ENCODE measurements at regions not wholly inside any gene's neighbourhood (a gene's known extent, or its start where the extent isn't known, plus 50 kb on each side); places are given as distances from the start of the nearest gene placed in this dataset.
"Not testable (repeated sequence)": the region's sequence is repeated elsewhere in the genome, so short reads cannot be mapped to it uniquely, and the experiment has no call there.

GRCh38 chr7:49030221-49030620 is 105.9 kb downstream of the CDC14C start (continued):
- TF ChIP-seq ZNF462 (CRISPR knock-in tag; IDR thresholded peaks at IDR 0.05), result no peak
- TF ChIP-seq EZH2 (IDR thresholded peaks at IDR 0.05; ENCODE audit: low read depth, unreplicated experiment), result no peak
- TF ChIP-seq ETS1 (IDR thresholded peaks at IDR 0.05), result no peak

- H3K36me3 ChIP-seq (ENCODE audit: insufficient read depth); H3K27ac Mint-ChIP-seq; H3K4me3 Mint-ChIP-seq; H3K79me2 ChIP-seq (replicated peaks; ENCODE audit: insufficient read depth); H3K36me3 Mint-ChIP-seq (ENCODE audit: low read depth); H4K20me1 ChIP-seq (replicated peaks; ENCODE audit: insufficient read depth); H3K27me3 ChIP-seq (ENCODE audit: insufficient read depth); H3K9me3 Mint-ChIP-seq; H3K4me3 ChIP-seq; H3K4me2 ChIP-seq; H3F3A ChIP-seq (replicated peaks; ENCODE audit: low read depth); H3K27me3 Mint-ChIP-seq (ENCODE audit: insufficient read depth, low read depth, poor library complexity); H2AFZ ChIP-seq; ATAC-seq; H3K9me2 ChIP-seq (ENCODE audit: insufficient read depth): not testable (repeated sequence)
- peak; percentile 56 for DNase-seq (ENCODE audit: low spot score)
- peaks cover 37% of the 10 kb centered on the region for H3K4me1 Mint-ChIP-seq
- Histone ChIP-seq H3K4me1 (ENCODE audit: insufficient read depth) (peaks cover 36% of the 10 kb centered on the region), H3K27ac (ENCODE audit: low read depth) (peak overlapping the region; percentile 32)
Measured at GRCh38 chr7:49033140-49033539, 108.8 kb downstream of the CDC14C start.

Data from GM23338 (cell line).